GM12878 (cell line): ENCODE measurements at regions not wholly inside any gene's neighbourhood (a gene's known extent, or its start where the extent isn't known, plus 50 kb on each side); places are given as distances from the start of the nearest gene placed in this dataset.

Source experiments
- ATAC-seq: fragments of 200-7000 bp; cut with Tn5 transposase; 3 replicates; pipeline ENCODE4 v1.9.1; 2020; ENCODE audit warnings: mild to moderate bottlenecking, moderate library complexity
- BruUV-seq: library from RNA; stranded (reverse); fragments of 400-500 nt; replicated peaks from 2 replicates; lab custom pipeline; 2021; lab: Mats Ljungman, UMichigan
- CTCF ChIA-PET: fragments of 300-600 bp; sonication (Branson Sonifier 250); formaldehyde crosslinking; extraction: SDS; loops from one replicate; lab custom pipeline; 2021; ENCODE audit warnings: inconsistent platforms; lab: Yijun Ruan, JAX
- POLR2A ChIA-PET: fragments of 350-600 bp; formaldehyde crosslinking; extraction: SDS; loops from one replicate; lab custom pipeline; 2021; ENCODE audit warnings: inconsistent platforms; lab: Charles Lee
- RAD21 ChIA-PET: fragments of 300-600 bp; sonication (Branson Sonifier 250); formaldehyde crosslinking; loops from one replicate; lab custom pipeline; 2023; ENCODE audit warnings: antibody characterized with exemption; ENCODE audit not compliant: unreplicated experiment; lab: Charles Lee
- SMC1A ChIA-PET: fragments of 300-600 bp; sonication (Branson Sonifier 250); formaldehyde crosslinking; loops from one replicate; lab custom pipeline; 2023; ENCODE audit not compliant: unreplicated experiment, uncharacterized antibody; lab: Charles Lee
- DNase-seq: peaks from one replicate; pipeline ENCODE4 v3.0.0-alpha.2; 2011; ENCODE audit warnings: low read depth, low spot score
- FAIRE-seq: peaks from 3 replicates; lab custom pipeline; 2011; peaks lifted over from hg19 to GRCh38; lab: Jason Lieb, UNC
- H2AFZ ChIP-seq: 2 replicates; pipeline ENCODE4 v1.6.0; 2011; ENCODE audit warnings: low read depth, low read length, control low read depth; ENCODE audit not compliant: control insufficient read depth
- H3K27ac ChIP-seq: 2 replicates; pipeline ENCODE4 v1.5.1; 2011; ENCODE audit warnings: control low read depth; ENCODE audit not compliant: control insufficient read depth, insufficient read depth
- H3K27me3 ChIP-seq, 2 experiments: replicated peaks in 1 of 2; 2 replicates each; pipeline versions ENCODE4 v1.6.0 to v1.6.1; 2011; ENCODE audit warnings: low read length in 1 of 2; ENCODE audit not compliant: control insufficient read depth in 2 of 2, insufficient read depth in 2 of 2
- H3K36me3 ChIP-seq, 2 experiments: 2 replicates each; pipeline ENCODE4 v1.5.1; 2011; ENCODE audit warnings: low read length in 1 of 2; ENCODE audit not compliant: control insufficient read depth in 2 of 2, insufficient read depth in 2 of 2
- H3K4me1 ChIP-seq: 2 replicates; pipeline ENCODE4 v1.6.1; 2011; ENCODE audit warnings: mild to moderate bottlenecking, low read length, moderate library complexity, mixed read lengths; ENCODE audit not compliant: control insufficient read depth, insufficient read depth
- H3K4me2 ChIP-seq: 2 replicates; pipeline ENCODE4 v1.6.0; 2011; ENCODE audit warnings: control low read depth; ENCODE audit not compliant: control insufficient read depth, insufficient read depth
- H3K4me3 ChIP-seq: fragments of 200-600 bp; sonication (generic); 2 replicates; pipeline ENCODE4 v1.5.1; 2016
- H3K79me2 ChIP-seq: 2 replicates; pipeline ENCODE4 v1.6.0; 2011; ENCODE audit warnings: low read length; ENCODE audit not compliant: control insufficient read depth, insufficient read depth
- H3K9ac ChIP-seq: 2 replicates; pipeline ENCODE4 v1.8.0; 2011; ENCODE audit warnings: low read length, control low read depth, mixed read lengths; ENCODE audit not compliant: control insufficient read depth, insufficient read depth
- H3K9me3 ChIP-seq: replicated peaks from 3 replicates; pipeline ENCODE4 v1.5.1; 2011; ENCODE audit warnings: mild to moderate bottlenecking, low read length; ENCODE audit not compliant: control insufficient read depth, insufficient read depth
- H4K20me1 ChIP-seq: 2 replicates; pipeline ENCODE4 v1.6.0; 2011; ENCODE audit not compliant: control insufficient read depth, insufficient read depth
- ATF3 ChIP-seq: IDR thresholded peaks from 2 replicates; pipeline ENCODE4 v1.6.1; 2011; ENCODE audit warnings: low read depth, mild to moderate bottlenecking, low read length, moderate library complexity, borderline replicate concordance; ENCODE audit errors: extremely low read depth
- ETV6 ChIP-seq, 2 experiments: fragments of 450-650 bp in 1 of 2; IDR thresholded peaks in 1 of 2; conservative IDR thresholded peaks in 1 of 2; 2 replicates each; pipeline ENCODE4 v1.6.1; 2014; ENCODE audit warnings: antibody characterized with exemption in 1 of 2, borderline replicate concordance in 1 of 2, low read depth in 1 of 2, mild to moderate bottlenecking in 1 of 2, moderate library complexity in 1 of 2
- HDAC2 ChIP-seq: fragments of 200-600 bp; sonication (generic); IDR thresholded peaks from 2 replicates; pipeline ENCODE4 v1.6.1; 2017
- IRF5 ChIP-seq: fragments of 450-650 bp; IDR thresholded peaks from 2 replicates; pipeline ENCODE4 v1.6.1; 2017; ENCODE audit warnings: borderline replicate concordance
- MEF2B ChIP-seq: fragments of 450-650 bp; IDR thresholded peaks from 2 replicates; pipeline ENCODE4 v1.6.1; 2018; ENCODE audit warnings: mild to moderate bottlenecking, moderate library complexity; ENCODE audit not compliant: partially characterized antibody, poor library complexity, severe bottlenecking
- MYC ChIP-seq: IDR thresholded peaks from 2 replicates; pipeline ENCODE4 v1.6.1; 2011; ENCODE audit warnings: mild to moderate bottlenecking, low read length, moderate library complexity, inconsistent platforms; ENCODE audit not compliant: insufficient read depth, insufficient replicate concordance, insufficient read length, severe bottlenecking
- PBX3 ChIP-seq: IDR thresholded peaks from 2 replicates; pipeline ENCODE4 v1.6.1; 2011; ENCODE audit warnings: mild to moderate bottlenecking, low read depth, low read length, moderate library complexity; ENCODE audit not compliant: insufficient replicate concordance
- SMARCA5 ChIP-seq: fragments of 450-650 bp; IDR thresholded peaks from 2 replicates; pipeline ENCODE4 v1.6.1; 2017; ENCODE audit warnings: mild to moderate bottlenecking
- SREBF1 ChIP-seq: IDR thresholded peaks from 2 replicates; pipeline ENCODE4 v1.6.1; 2012; ENCODE audit warnings: mild to moderate bottlenecking, low read length
- SREBF2 ChIP-seq: IDR thresholded peaks from 2 replicates; pipeline ENCODE4 v1.6.1; 2012; ENCODE audit warnings: mild to moderate bottlenecking, low read length
- TARDBP ChIP-seq: IDR thresholded peaks from 2 replicates; pipeline ENCODE4 v1.6.1; 2016; ENCODE audit warnings: borderline replicate concordance
- TCF7 ChIP-seq: IDR thresholded peaks from 2 replicates; pipeline ENCODE4 v1.6.1; 2014; ENCODE audit warnings: antibody characterized with exemption, borderline replicate concordance
- WRNIP1 ChIP-seq: IDR thresholded peaks from 2 replicates; pipeline ENCODE4 v1.6.1; 2011; ENCODE audit warnings: low read depth, low read length, improper control_type of control experiment, borderline replicate concordance
- YBX1 ChIP-seq: fragments of 450-650 bp; IDR thresholded peaks from 2 replicates; pipeline ENCODE4 v1.6.1; 2016; ENCODE audit warnings: antibody characterized with exemption
- ZBTB33 ChIP-seq: fragments of 450-650 bp; IDR thresholded peaks from 2 replicates; pipeline ENCODE4 v1.6.1; 2017; ENCODE audit warnings: mild to moderate bottlenecking
- WGBS: methylation state at CpG from one replicate; pipeline ENCODE4 v1.1.6; 2016; ENCODE audit warnings: low lambda C conversion rate; ENCODE audit not compliant: insufficient replicate concordance, insufficient coverage; ENCODE audit errors: missing lambda C conversion rate; 5-methylcytosine and 5-hydroxymethylcytosine counted together
- in situ Hi-C: fragments of 300-500 bp; cut with MboI; formaldehyde crosslinking; loops from 9 replicates; pipeline ENCODE4 v1.14.3; 2018; ENCODE audit warnings: mixed read lengths
- intact Hi-C: fragments of 100-400 bp; cut with micrococcal nuclease; formaldehyde crosslinking; loops from one replicate; pipeline ENCODE4 v1.14.2; 2022; ENCODE audit not compliant: unreplicated experiment

- ATAC-seq (no peak), FAIRE-seq (no peak), DNase-seq (no peak)
- no peak for TF ChIP-seq YBX1
- TF ChIP-seq TARDBP = no peak
- no peak for TF ChIP-seq WRNIP1
- TF ChIP-seq PBX3 = no peak
- no peak for TF ChIP-seq SREBF2
- no peak for TF ChIP-seq ATF3
- TF ChIP-seq HDAC2 = no peak
- no peak for TF ChIP-seq SMARCA5
- TF ChIP-seq ETV6 (conservative IDR thresholded peaks at IDR 0.05 in 1 of 2, IDR thresholded peaks at IDR 0.05 in 1 of 2; ENCODE audit: borderline replicate concordance in 1 of 2, low read depth in 1 of 2) = no peak
- no peak for TF ChIP-seq IRF5
- TF ChIP-seq ZBTB33 = no peak
- TF ChIP-seq MYC = no peak
- no peak for TF ChIP-seq TCF7
- TF ChIP-seq MEF2B = no peak
- no peak for TF ChIP-seq SREBF1
- Histone ChIP-seq H4K20me1 (no peaks in the 10 kb centered on the region), H3K9ac (no peak overlapping the region), H3K79me2 (no peaks in the 10 kb centered on the region), H3K36me3 (no peaks in the 10 kb centered on the region), H3K4me3 (no peak overlapping the region), H3K9me3 (no peaks in the 10 kb centered on the region), H3K27ac (no peak overlapping the region), H2AFZ (no peak overlapping the region), H3K27me3 (no peaks in the 10 kb centered on the region; a peak in 1 of 4 replicates), H3K4me2 (no peak overlapping the region), H3K4me1 (no peaks in the 10 kb centered on the region)
- intact Hi-C loops (no loop called here), in situ Hi-C loops (no loop called here)
- WGBS = 9% methylated on average over 5 of the region's 5 CpGs
- ChIA-PET POLR2A (no interaction called here), SMC1A (no interaction called here), CTCF (no interaction called here), RAD21 (no interaction called here)
- no TSS peak for BruUV-seq
Observed at GRCh38 chr7:24038993-24039392, 245.0 kb upstream of the NPY start.
